Renal pelvis (tissue), 1 donor: ENCODE measurements at regions not wholly inside any gene's neighbourhood (a gene's known extent, or its start where the extent isn't known, plus 50 kb on each side); places are given as distances from the start of the nearest gene placed in this dataset.

Experiments used
- DNase-seq: peaks from one replicate; pipeline ENCODE4 v3.0.0-alpha.2; 2013

GRCh38 chr6:6918216-6918983, 189.4 kb upstream of the RREB1 start:
- no peak for DNase-seq

DNA sequence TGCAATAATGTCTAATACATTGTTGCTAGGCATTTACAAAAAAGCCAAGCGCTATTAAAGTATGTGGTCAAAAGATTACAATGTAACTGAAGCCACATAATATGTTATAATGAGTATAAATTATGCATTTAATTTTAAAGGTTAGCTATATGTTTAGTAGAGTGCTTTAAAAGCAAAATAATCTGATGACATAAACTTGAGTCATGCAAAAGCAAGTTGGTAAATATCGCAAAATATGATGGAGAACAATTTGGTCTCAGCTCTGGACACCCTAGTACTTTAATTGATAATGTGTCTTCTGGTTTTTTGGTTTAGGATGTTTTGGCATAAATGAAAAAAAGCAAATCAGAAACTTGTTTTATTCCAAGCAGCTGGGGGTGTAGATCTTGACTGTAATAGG, 188.6 kb upstream of the RREB1 start:
- DNase-seq, result no peak

GRCh38 chr6:6920114-6920986, 187.4 kb upstream of the RREB1 start:
- no peak for DNase-seq

GRCh38 chr6:6920987-6921313, 186.8 kb upstream of the RREB1 start:
- no peak for DNase-seq

DNA sequence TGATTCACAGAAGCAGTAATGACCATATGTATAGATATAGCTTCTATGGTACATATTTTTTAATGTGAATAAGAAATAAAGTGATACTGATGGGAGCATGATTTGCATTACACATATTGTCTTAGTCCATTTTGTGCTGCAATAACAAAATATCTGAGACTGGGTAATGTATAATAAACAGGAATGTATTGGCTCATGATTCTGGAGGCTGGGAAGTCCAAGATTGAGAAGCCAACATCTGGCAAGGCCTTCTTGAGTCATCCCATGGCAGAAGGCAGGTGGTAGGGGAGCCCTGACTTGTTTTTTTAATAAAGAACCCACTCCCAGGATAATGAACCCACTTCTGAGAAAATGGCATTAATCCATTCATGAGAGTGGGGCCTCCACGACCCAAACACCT, 185.6 kb upstream of the RREB1 start:
- DNase-seq, result no peak

DNA sequence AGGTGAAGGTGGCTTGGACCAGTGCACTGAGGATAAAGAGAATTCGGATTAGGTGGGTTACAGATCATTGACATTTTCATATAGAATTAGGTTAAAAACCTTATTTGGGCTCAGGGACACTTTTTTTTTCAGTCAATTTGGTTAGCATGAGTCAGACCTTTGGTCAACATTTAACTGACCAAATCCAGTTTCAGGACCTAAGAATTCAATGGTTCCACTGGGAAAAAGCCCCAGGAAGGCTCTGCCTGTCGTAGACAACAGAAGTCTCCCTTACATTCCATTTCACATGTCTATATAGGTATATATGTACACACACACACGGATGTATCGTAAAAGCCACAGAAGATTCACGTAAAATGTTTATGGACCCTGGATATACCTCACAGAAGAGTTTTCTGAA, 184.2 kb upstream of the RREB1 start:
- no peak for DNase-seq

DNA sequence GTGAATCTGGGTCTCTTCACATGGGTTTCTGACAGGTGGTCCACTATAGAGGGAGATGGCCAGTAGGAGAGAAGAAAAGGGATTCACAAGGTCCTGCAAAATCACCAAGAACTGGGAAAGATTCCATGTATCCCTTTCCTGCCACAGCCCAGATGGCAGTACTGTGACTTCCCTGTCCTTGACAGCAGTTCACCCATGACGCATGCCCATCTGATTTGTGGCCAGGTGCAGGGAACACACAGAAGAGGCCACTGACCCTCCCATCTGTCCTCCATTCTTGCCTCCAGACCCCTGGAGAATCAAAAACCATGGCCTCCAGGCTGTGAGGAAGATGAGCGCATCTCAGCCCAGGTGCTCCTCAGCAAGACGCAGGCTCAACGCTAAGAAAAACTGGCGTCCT, 183.1 kb upstream of the RREB1 start:
- DNase-seq, result no peak

DNA sequence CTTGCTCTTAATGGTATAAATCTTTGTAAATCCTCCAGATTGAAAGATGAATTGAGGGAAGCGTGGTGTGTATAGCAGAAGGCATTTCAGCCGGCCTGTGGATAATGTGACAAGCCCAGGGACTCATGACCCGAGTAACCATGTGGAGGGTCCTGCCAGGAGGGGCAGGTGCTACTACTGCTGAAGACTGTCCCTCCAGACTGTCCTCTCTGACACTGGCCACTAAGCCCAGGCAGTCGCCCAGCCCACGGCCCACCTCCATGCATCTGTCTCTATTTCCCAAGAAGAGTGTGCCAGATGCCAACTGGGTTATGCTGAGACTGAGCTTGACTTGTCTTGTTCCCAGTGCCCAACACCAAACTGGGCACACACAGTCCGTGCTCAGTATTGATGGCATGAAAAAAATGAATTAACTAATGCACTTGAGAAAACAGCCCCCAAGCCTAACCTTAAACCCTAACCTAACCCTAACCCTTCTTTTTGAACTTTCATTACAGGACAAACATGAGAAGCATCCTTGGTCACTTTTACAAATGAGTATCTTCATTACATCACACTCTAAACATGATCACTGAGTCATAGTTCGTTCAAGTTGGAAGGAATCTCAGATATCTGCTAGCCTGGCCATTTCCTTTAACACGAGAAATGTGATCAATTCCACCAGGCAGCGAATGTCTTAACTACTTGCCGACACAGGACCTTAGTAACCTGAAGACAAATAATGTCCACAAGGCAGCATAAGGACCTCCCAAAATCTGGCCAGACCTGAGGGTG, 182.2 kb upstream of the RREB1 start:
- DNase-seq, result no peak

GRCh38 chr6:6926856-6927255, 180.9 kb upstream of the RREB1 start:
- DNase-seq, result no peak

DNA sequence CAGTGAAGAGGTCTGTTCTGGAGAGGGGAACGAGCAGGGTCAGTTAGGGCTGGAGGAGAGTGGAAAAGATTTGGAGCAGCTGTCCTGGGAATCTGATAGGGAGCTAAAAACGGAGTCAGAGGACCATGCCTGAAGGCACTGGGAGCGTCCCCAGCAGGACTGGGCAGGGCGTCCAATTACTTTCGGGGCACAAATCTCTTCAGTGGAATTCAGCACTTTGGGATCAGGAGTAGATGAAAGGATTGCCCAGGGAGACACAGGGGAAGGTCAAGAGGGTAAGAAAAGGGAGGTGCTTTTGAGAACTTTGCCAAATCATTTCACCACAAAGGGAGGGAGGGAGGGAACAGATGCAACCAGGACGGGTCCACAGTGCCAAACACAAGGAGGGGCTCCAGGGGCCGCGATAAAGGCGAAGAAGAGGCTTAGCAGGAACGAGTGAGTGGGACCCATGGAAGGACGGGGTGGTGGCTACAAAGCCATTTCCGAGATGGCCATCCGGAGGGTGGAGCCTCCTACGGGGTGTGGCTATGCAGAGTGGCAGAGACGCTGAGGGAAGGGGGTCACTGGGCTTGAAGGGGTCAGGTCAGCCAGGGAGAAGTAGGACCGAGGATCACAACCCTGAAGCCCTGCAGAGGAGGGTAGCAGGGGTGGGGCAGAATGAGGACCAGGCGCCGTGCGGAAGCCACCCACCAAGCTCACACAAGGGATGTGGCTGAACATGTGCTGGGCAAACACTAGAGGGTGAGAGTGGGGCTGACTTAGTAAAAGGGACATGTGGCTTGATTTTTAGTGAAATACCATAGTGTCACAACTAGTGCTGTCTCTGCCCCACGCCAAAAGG, 180.0 kb upstream of the RREB1 start:
- no peak for DNase-seq

GRCh38 chr6:6930223-6930880, 177.4 kb upstream of the RREB1 start:
- DNase-seq, result no peak

- no peak for DNase-seq
Measured at GRCh38 chr6:6931071-6932025, 176.4 kb upstream of the RREB1 start.

DNA sequence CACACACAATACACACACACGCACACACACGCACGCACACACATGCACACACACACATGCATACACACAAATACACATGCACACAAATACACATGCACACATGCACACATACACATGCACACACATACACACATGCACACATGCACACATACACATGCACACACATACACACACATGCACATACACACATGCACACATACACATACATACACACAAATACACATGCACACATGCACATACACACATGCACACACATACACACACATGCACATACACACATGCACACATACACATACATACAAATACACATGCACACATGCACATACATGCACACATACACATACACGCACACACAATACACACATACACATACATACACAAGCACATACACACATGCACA, 175.4 kb upstream of the RREB1 start:
- DNase-seq, result no peak

DNA sequence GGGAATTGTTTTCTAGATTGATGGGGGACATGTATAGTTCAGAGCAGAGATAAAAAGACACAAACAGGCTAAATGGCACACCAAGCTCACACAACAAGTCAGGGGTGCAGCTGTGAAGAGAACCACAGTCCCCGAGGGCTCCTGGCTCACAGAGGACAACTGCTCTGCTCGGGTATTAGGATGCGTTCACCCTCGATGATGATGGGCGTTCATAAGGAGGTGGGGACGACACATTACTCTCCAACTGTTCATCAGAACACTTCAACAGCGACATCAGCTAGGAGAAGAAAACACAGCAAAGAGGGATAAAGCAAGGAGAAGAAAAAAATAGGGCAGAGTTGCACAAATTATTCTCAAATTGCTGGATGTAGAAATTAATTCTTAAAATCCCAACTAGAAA, 174.8 kb upstream of the RREB1 start:
- no peak for DNase-seq

- no peak for DNase-seq
Measured at GRCh38 chr6:6940031-6941025, 167.4 kb upstream of the RREB1 start.

DNA sequence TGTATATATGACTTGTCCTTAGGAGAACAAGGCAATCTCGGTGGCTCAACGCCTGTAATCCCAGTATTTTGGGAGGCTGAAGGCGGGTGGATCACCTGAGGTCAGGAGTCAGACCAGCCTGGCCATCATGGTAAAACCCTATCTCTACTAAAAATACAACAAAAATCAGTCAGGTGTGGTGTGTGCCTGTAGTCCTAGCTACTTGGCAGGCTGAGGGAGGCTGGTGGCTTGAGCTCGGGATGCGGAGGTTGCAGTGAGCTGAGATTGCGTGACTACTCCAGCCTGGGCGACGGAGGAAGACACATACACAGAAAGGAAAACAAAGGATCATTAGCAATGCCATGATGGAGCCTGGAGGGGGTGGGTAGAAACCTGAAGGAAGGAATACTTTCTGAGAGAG, 166.6 kb upstream of the RREB1 start:
- DNase-seq, result no peak

DNA sequence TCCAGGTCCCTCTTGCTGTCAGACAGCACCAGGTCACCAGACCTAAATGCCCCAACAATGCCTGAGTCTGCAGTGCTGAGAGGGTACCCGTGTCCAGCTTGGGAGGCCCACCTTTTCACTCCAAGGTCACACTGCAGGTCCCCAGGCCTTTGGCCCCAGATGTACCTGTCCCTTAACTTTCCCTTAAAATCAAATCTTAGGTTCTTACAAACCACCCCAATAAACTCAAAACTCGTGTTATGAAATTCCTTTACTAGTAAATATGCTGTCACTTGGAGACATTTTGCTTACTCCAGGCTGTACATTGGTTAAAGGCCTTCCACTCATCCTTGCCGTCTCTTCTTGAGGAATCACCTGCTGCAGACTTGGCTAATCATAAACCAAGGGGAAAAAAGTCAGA, 165.7 kb upstream of the RREB1 start:
- no peak for DNase-seq

GRCh38 chr6:6942831-6943230, 164.9 kb upstream of the RREB1 start:
- DNase-seq, result no peak

DNA sequence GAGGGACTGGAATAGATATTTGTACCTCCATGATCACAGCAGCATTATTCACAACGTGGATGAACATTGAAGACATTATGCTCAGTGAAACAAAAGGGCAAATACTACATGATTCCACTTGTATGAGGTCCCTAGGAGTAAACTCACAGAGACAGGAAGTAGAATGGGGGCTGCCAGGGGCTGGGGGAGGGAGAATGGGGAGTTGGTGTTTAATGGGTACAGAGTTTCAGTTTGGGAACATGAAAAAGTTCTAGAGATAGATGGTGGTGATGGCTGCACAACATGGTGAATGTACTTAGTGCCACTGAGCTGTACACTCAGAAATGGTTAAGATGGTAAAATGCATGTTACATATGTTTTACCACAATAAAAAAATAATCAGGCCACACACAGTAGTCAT, 164.3 kb upstream of the RREB1 start:
- no peak for DNase-seq
